GM12878 (cell line): ENCODE measurements at regions not wholly inside any gene's neighbourhood (a gene's known extent, or its start where the extent isn't known, plus 50 kb on each side); places are given as distances from the start of the nearest gene placed in this dataset.

ENCODE experiments used
- ATAC-seq: fragments of 200-7000 bp; cut with Tn5 transposase; 3 replicates; pipeline ENCODE4 v1.9.1; 2020; ENCODE audit warnings: mild to moderate bottlenecking, moderate library complexity
- BruUV-seq: library from RNA; stranded (reverse); fragments of 400-500 nt; replicated peaks from 2 replicates; lab custom pipeline; 2021; lab: Mats Ljungman, UMichigan
- CTCF ChIA-PET: fragments of 300-600 bp; sonication (Branson Sonifier 250); formaldehyde crosslinking; extraction: SDS; loops from one replicate; lab custom pipeline; 2021; ENCODE audit warnings: inconsistent platforms; lab: Yijun Ruan, JAX
- POLR2A ChIA-PET: fragments of 350-600 bp; formaldehyde crosslinking; extraction: SDS; loops from one replicate; lab custom pipeline; 2021; ENCODE audit warnings: inconsistent platforms; lab: Charles Lee
- RAD21 ChIA-PET: fragments of 300-600 bp; sonication (Branson Sonifier 250); formaldehyde crosslinking; loops from one replicate; lab custom pipeline; 2023; ENCODE audit warnings: antibody characterized with exemption; ENCODE audit not compliant: unreplicated experiment; lab: Charles Lee
- SMC1A ChIA-PET: fragments of 300-600 bp; sonication (Branson Sonifier 250); formaldehyde crosslinking; loops from one replicate; lab custom pipeline; 2023; ENCODE audit not compliant: unreplicated experiment, uncharacterized antibody; lab: Charles Lee
- DNase-seq: peaks from one replicate; pipeline ENCODE4 v3.0.0-alpha.2; 2011; ENCODE audit warnings: low read depth, low spot score
- FAIRE-seq: peaks from 3 replicates; lab custom pipeline; 2011; peaks lifted over from hg19 to GRCh38; lab: Jason Lieb, UNC
- H2AFZ ChIP-seq: 2 replicates; pipeline ENCODE4 v1.6.0; 2011; ENCODE audit warnings: low read depth, low read length, control low read depth; ENCODE audit not compliant: control insufficient read depth
- H3K27ac ChIP-seq: 2 replicates; pipeline ENCODE4 v1.5.1; 2011; ENCODE audit warnings: control low read depth; ENCODE audit not compliant: control insufficient read depth, insufficient read depth
- H3K27me3 ChIP-seq, 2 experiments: replicated peaks in 1 of 2; 2 replicates each; pipeline versions ENCODE4 v1.6.0 to v1.6.1; 2011; ENCODE audit warnings: low read length in 1 of 2; ENCODE audit not compliant: control insufficient read depth in 2 of 2, insufficient read depth in 2 of 2
- H3K36me3 ChIP-seq, 2 experiments: 2 replicates each; pipeline ENCODE4 v1.5.1; 2011; ENCODE audit warnings: low read length in 1 of 2; ENCODE audit not compliant: control insufficient read depth in 2 of 2, insufficient read depth in 2 of 2
- H3K4me1 ChIP-seq: 2 replicates; pipeline ENCODE4 v1.6.1; 2011; ENCODE audit warnings: mild to moderate bottlenecking, low read length, moderate library complexity, mixed read lengths; ENCODE audit not compliant: control insufficient read depth, insufficient read depth
- H3K4me2 ChIP-seq: 2 replicates; pipeline ENCODE4 v1.6.0; 2011; ENCODE audit warnings: control low read depth; ENCODE audit not compliant: control insufficient read depth, insufficient read depth
- H3K4me3 ChIP-seq: fragments of 200-600 bp; sonication (generic); 2 replicates; pipeline ENCODE4 v1.5.1; 2016
- H3K79me2 ChIP-seq: 2 replicates; pipeline ENCODE4 v1.6.0; 2011; ENCODE audit warnings: low read length; ENCODE audit not compliant: control insufficient read depth, insufficient read depth
- H3K9ac ChIP-seq: 2 replicates; pipeline ENCODE4 v1.8.0; 2011; ENCODE audit warnings: low read length, control low read depth, mixed read lengths; ENCODE audit not compliant: control insufficient read depth, insufficient read depth
- H3K9me3 ChIP-seq: replicated peaks from 3 replicates; pipeline ENCODE4 v1.5.1; 2011; ENCODE audit warnings: mild to moderate bottlenecking, low read length; ENCODE audit not compliant: control insufficient read depth, insufficient read depth
- H4K20me1 ChIP-seq: 2 replicates; pipeline ENCODE4 v1.6.0; 2011; ENCODE audit not compliant: control insufficient read depth, insufficient read depth
- ASH2L ChIP-seq: fragments of 300-600, 200-600 bp; sonication (generic); IDR thresholded peaks from 2 replicates; pipeline ENCODE4 v1.6.1; 2017; ENCODE audit warnings: low read depth, mild to moderate bottlenecking, borderline replicate concordance
- EP300 ChIP-seq, 2 experiments: fragments of 150-350 bp in 1 of 2; IDR thresholded peaks; 2 replicates each; pipeline ENCODE4 v1.6.1; 2011 to 2012; ENCODE audit warnings: low read depth in 2 of 2, low read length in 2 of 2, borderline replicate concordance in 1 of 2, improper control_type of control experiment in 1 of 2, inconsistent platforms in 1 of 2; ENCODE audit not compliant: control insufficient read depth in 1 of 2
- HCFC1 ChIP-seq: fragments of 150-350 bp; IDR thresholded peaks from 2 replicates; pipeline ENCODE4 v1.6.1; 2014; ENCODE audit warnings: low read length
- HDAC2 ChIP-seq: fragments of 200-600 bp; sonication (generic); IDR thresholded peaks from 2 replicates; pipeline ENCODE4 v1.6.1; 2017
- IKZF1 ChIP-seq: fragments of 450-650 bp; conservative IDR thresholded peaks from 2 replicates; pipeline ENCODE4 v1.6.1; 2017; ENCODE audit warnings: antibody characterized with exemption, mild to moderate bottlenecking
- JUNB ChIP-seq: IDR thresholded peaks from 2 replicates; pipeline ENCODE4 v1.6.1; 2016; ENCODE audit warnings: antibody characterized with exemption, mild to moderate bottlenecking
- MTA2 ChIP-seq: fragments of 450-650 bp; IDR thresholded peaks from 2 replicates; pipeline ENCODE4 v1.6.1; 2016; ENCODE audit warnings: low read depth, mild to moderate bottlenecking, moderate library complexity
- NFYB ChIP-seq: IDR thresholded peaks from 2 replicates; pipeline ENCODE4 v1.6.1; 2011; ENCODE audit warnings: low read depth, mild to moderate bottlenecking, low read length, improper control_type of control experiment, moderate library complexity; ENCODE audit not compliant: insufficient read depth
- NR2C2 ChIP-seq: IDR thresholded peaks from 2 replicates; pipeline ENCODE4 v1.6.1; 2011; ENCODE audit warnings: borderline replicate concordance, low read depth; ENCODE audit not compliant: control insufficient read depth, insufficient read length
- PAX5 ChIP-seq: IDR thresholded peaks from 2 replicates; pipeline ENCODE4 v1.6.1; 2011; ENCODE audit warnings: low read depth, low read length, borderline replicate concordance
- POLR2AphosphoS2 ChIP-seq: IDR thresholded peaks from 2 replicates; pipeline ENCODE4 v1.6.1; 2011; ENCODE audit warnings: low read depth, mild to moderate bottlenecking, low read length, improper control_type of control experiment, moderate library complexity
- POLR2AphosphoS5 ChIP-seq: IDR thresholded peaks from 2 replicates; pipeline ENCODE4 v1.6.1; 2011; ENCODE audit warnings: mild to moderate bottlenecking, low read length, inconsistent platforms
- RBBP5 ChIP-seq: fragments of 200-600 bp; sonication (generic); conservative IDR thresholded peaks from 2 replicates; pipeline ENCODE4 v1.6.1; 2016
- SIN3A ChIP-seq: IDR thresholded peaks from 2 replicates; pipeline ENCODE4 v1.6.1; 2012; ENCODE audit warnings: low read depth, low read length, improper control_type of control experiment
- SREBF1 ChIP-seq: IDR thresholded peaks from 2 replicates; pipeline ENCODE4 v1.6.1; 2012; ENCODE audit warnings: mild to moderate bottlenecking, low read length
- WGBS: methylation state at CpG from one replicate; pipeline ENCODE4 v1.1.6; 2016; ENCODE audit warnings: low lambda C conversion rate; ENCODE audit not compliant: insufficient replicate concordance, insufficient coverage; ENCODE audit errors: missing lambda C conversion rate; 5-methylcytosine and 5-hydroxymethylcytosine counted together
- in situ Hi-C: fragments of 300-500 bp; cut with MboI; formaldehyde crosslinking; loops from 9 replicates; pipeline ENCODE4 v1.14.3; 2018; ENCODE audit warnings: mixed read lengths
- intact Hi-C: fragments of 100-400 bp; cut with micrococcal nuclease; formaldehyde crosslinking; loops from one replicate; pipeline ENCODE4 v1.14.2; 2022; ENCODE audit not compliant: unreplicated experiment
- TF ChIP-seq, protein P1 (sequence below): IDR thresholded peaks from 2 replicates; pipeline ENCODE4 v1.6.1; 2012; ENCODE audit warnings: improper control_type of control experiment, low read depth, low read length; ENCODE audit not compliant: insufficient replicate concordance
- TF ChIP-seq, protein P2 (sequence below): IDR thresholded peaks from 2 replicates; pipeline ENCODE4 v1.6.1; 2012; ENCODE audit warnings: low read depth, low read length, improper control_type of control experiment
- TF ChIP-seq, protein P3 (sequence below): fragments of 150-350 bp; IDR thresholded peaks from 2 replicates; pipeline ENCODE4 v1.6.1; 2014; ENCODE audit warnings: mild to moderate bottlenecking, low read depth, low read length

DNA sequence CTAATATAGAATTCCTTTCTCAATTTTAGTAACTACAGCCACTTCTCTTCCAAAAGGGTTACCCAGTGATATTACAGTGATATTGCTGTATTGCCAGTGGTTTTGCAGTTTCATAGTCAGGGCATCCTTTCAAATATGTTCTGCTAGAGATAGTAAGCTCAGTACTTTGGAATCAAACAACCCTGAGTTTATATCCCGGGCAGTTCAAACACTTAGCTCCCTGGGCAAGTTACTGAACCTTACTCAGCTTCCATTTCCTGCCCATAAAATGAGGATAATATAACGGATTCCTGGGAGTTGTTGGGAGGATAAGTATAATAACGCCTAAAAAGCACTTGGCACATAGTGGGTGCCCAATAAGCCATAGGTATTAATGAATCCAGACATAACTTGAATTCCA, 212.6 kb upstream of the PARD3B start:
- Histone ChIP-seq H3K9ac (no peak overlapping the region), H3K36me3 (no peaks in the 10 kb centered on the region), H2AFZ (no peak overlapping the region), H3K4me1 (no peaks in the 10 kb centered on the region), H3K4me3 (no peak overlapping the region), H3K27ac (no peak overlapping the region), H3K9me3 (no peaks in the 10 kb centered on the region), H3K79me2 (no peaks in the 10 kb centered on the region), H3K27me3 (no peaks in the 10 kb centered on the region), H4K20me1 (no peaks in the 10 kb centered on the region), H3K4me2 (no peak overlapping the region)
- no TSS peak for BruUV-seq
- intact Hi-C loops (no loop called here), in situ Hi-C loops (no loop called here)
- no peak for DNase-seq
- ChIA-PET RAD21 (no interaction called here), CTCF (interaction anchor here (0.8 to 0.9 kb wide), 2 partner anchors 360 to 1343 kb away, joined by 3 read pairs; no protein-coding TSS in a partner anchor), SMC1A (no interaction called here), POLR2A (no interaction called here)
- no peak for FAIRE-seq
- TF ChIP-seq SREBF1 (no peak), IKZF1 (no peak), EP300 (IDR thresholded peaks at IDR 0.05; ENCODE audit: borderline replicate concordance in 1 of 2, control insufficient read depth in 1 of 2, low read depth in 2 of 2, low read length in 2 of 2) (no peak), MTA2 (no peak), NFYB (no peak), HDAC2 (no peak), HCFC1 (no peak), POLR2AphosphoS5 (no peak), JUNB (no peak), ASH2L (no peak), SIN3A (no peak), NR2C2 (no peak), RBBP5 (no peak), POLR2AphosphoS2 (no peak), PAX5 (no peak)
- TF ChIP-seq, protein P1, sequence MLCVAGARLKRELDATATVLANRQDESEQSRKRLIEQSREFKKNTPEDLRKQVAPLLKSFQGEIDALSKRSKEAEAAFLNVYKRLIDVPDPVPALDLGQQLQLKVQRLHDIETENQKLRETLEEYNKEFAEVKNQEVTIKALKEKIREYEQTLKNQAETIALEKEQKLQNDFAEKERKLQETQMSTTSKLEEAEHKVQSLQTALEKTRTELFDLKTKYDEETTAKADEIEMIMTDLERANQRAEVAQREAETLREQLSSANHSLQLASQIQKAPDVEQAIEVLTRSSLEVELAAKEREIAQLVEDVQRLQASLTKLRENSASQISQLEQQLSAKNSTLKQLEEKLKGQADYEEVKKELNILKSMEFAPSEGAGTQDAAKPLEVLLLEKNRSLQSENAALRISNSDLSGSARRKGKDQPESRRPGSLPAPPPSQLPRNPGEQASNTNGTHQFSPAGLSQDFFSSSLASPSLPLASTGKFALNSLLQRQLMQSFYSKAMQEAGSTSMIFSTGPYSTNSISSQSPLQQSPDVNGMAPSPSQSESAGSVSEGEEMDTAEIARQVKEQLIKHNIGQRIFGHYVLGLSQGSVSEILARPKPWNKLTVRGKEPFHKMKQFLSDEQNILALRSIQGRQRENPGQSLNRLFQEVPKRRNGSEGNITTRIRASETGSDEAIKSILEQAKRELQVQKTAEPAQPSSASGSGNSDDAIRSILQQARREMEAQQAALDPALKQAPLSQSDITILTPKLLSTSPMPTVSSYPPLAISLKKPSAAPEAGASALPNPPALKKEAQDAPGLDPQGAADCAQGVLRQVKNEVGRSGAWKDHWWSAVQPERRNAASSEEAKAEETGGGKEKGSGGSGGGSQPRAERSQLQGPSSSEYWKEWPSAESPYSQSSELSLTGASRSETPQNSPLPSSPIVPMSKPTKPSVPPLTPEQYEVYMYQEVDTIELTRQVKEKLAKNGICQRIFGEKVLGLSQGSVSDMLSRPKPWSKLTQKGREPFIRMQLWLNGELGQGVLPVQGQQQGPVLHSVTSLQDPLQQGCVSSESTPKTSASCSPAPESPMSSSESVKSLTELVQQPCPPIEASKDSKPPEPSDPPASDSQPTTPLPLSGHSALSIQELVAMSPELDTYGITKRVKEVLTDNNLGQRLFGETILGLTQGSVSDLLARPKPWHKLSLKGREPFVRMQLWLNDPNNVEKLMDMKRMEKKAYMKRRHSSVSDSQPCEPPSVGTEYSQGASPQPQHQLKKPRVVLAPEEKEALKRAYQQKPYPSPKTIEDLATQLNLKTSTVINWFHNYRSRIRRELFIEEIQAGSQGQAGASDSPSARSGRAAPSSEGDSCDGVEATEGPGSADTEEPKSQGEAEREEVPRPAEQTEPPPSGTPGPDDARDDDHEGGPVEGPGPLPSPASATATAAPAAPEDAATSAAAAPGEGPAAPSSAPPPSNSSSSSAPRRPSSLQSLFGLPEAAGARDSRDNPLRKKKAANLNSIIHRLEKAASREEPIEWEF = no peak
- TF ChIP-seq, protein P2, sequence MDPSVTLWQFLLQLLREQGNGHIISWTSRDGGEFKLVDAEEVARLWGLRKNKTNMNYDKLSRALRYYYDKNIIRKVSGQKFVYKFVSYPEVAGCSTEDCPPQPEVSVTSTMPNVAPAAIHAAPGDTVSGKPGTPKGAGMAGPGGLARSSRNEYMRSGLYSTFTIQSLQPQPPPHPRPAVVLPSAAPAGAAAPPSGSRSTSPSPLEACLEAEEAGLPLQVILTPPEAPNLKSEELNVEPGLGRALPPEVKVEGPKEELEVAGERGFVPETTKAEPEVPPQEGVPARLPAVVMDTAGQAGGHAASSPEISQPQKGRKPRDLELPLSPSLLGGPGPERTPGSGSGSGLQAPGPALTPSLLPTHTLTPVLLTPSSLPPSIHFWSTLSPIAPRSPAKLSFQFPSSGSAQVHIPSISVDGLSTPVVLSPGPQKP = no peak
- TF ChIP-seq, protein P3, sequence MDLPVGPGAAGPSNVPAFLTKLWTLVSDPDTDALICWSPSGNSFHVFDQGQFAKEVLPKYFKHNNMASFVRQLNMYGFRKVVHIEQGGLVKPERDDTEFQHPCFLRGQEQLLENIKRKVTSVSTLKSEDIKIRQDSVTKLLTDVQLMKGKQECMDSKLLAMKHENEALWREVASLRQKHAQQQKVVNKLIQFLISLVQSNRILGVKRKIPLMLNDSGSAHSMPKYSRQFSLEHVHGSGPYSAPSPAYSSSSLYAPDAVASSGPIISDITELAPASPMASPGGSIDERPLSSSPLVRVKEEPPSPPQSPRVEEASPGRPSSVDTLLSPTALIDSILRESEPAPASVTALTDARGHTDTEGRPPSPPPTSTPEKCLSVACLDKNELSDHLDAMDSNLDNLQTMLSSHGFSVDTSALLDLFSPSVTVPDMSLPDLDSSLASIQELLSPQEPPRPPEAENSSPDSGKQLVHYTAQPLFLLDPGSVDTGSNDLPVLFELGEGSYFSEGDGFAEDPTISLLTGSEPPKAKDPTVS = no peak
- ATAC-seq = no peak
- WGBS = 28% methylated on average over 3 of the region's 3 CpGs
